Fibroblast of the aortic adventitia (primary cell): ENCODE measurements at regions not wholly inside any gene's neighbourhood (a gene's known extent, or its start where the extent isn't known, plus 50 kb on each side); places are given as distances from the start of the nearest gene placed in this dataset.

Experiments used
- DNase-seq: peaks from one replicate; pipeline ENCODE4 v3.0.0-alpha.2; 2010; ENCODE audit warnings: low read depth
- H3K4me3 ChIP-seq: 2 replicates; pipeline ENCODE4 v1.5.1; 2011; ENCODE audit warnings: low read depth, mild to moderate bottlenecking, control low read depth, low read length, moderate library complexity
- CTCF ChIP-seq: IDR thresholded peaks from 2 replicates; pipeline ENCODE4 v1.5.1; 2011; ENCODE audit warnings: mild to moderate bottlenecking, low read length, control low read depth, inconsistent platforms; ENCODE audit not compliant: insufficient read depth

- H3K4me3 ChIP-seq: no peak overlapping the region
- no peak for TF ChIP-seq CTCF
- DNase-seq: no peak
These were observed 499.5 kb upstream of the BRINP1 start for GRCh38 chr9:119868694-119869093.

DNA sequence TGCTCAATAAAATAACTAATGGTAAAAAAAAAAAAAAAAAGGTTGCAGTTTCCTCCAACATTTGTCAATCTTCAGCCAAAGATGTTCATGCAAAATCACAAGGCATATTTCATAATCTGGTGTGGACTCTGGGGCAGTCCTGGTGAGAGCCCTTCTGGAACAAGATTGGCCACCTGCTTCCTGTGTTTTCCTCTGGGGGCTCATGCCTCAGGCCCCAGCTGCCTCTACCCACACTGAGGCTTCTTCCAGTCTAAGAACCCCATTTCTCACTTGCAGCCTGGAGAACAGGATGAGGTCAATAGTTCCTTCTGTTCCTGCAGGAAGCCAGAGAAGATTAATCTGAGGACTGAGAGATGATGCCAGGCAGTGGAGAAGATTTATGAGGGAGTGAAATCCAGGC is 492.6 kb upstream of the BRINP1 start:
- no peak for TF ChIP-seq CTCF
- DNase-seq: peak; percentile 1
- H3K4me3 ChIP-seq: no peak overlapping the region

DNA sequence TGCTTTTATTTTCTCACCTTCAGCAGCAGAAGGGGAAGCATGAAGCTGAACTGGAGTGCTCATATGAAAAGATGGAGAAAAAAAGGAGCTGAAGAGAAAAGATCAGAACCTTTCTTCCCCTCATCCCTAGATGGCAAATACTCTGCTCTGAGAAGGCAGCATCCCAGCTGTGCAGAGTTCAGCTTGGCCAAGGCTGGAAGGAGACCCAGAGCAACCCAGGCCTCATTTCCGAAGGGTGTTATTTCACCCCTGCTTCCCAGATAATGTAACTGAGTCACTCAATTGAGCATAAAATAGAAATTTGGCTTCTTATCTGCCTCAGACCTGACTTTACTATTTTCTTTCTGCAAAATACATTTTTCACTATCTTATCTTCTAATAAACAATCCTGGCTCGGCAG is 489.9 kb upstream of the BRINP1 start:
- H3K4me3 ChIP-seq: no peak overlapping the region
- no peak for TF ChIP-seq CTCF
- DNase-seq: no peak

DNA sequence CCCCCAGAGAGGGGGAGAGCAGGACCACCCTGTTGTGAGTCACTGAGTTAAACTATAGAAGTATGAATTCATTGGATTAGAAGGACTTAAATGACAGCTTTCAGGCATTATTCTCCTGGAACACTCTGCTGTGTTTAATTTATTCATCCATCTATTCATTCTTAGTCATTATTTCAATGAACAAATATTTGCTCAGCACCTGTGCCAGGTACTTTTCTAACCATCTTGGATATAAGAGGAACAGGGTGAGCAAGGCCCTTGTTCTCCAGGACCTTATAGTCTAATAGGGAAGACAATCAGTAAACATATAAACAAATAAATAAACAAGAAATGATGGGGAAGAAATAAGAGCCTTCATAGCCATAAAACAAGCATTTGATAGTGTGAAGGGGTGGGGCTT is 483.9 kb upstream of the BRINP1 start:
- DNase-seq: no peak
- H3K4me3 ChIP-seq: no peak overlapping the region
- no peak for TF ChIP-seq CTCF

- H3K4me3 ChIP-seq: no peak overlapping the region
- no peak for DNase-seq
- no peak for TF ChIP-seq CTCF
These were observed 483.2 kb upstream of the BRINP1 start for GRCh38 chr9:119852390-119852789.

DNA sequence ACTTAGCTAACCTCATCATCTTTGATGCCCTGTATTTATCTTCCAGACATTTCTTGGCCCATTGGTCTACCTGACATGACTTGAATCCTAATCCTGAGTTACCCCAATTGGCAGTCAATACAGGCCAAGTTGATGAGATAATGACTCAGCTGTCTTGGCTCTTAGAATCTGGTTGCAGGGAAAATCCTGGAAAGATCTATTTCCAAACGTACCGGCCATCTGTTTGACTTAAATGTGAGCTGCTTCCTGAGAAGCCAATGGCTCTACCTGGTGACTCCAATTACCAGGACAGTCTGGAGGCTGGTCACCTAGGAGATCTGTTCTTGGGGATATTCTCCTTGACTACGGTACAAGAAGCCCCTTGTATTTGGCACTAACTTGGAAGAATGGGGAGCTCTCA is 475.2 kb upstream of the BRINP1 start:
- no peak for TF ChIP-seq CTCF
- DNase-seq: no peak

GRCh38 chr9:119841016-119841415 is 471.8 kb upstream of the BRINP1 start:
- no peak overlapping the region for H3K4me3 ChIP-seq
- no peak for DNase-seq
- no peak for TF ChIP-seq CTCF

More for the DNA sequence above, 475.2 kb upstream of the BRINP1 start:
- no peak overlapping the region for H3K4me3 ChIP-seq
